ENCODE measurements at regions not wholly inside any gene's neighbourhood (a gene's known extent, or its start where the extent isn't known, plus 50 kb on each side); places are given as distances from the start of the nearest gene placed in this dataset.
"Not testable (repeated sequence)": the region's sequence is repeated elsewhere in the genome, so short reads cannot be mapped to it uniquely, and the experiment has no call there.

- no peak for DNase-seq
Measured at GRCh38 chr9:90514877-90515276, 127.7 kb downstream of the DIRAS2 start.

DNA sequence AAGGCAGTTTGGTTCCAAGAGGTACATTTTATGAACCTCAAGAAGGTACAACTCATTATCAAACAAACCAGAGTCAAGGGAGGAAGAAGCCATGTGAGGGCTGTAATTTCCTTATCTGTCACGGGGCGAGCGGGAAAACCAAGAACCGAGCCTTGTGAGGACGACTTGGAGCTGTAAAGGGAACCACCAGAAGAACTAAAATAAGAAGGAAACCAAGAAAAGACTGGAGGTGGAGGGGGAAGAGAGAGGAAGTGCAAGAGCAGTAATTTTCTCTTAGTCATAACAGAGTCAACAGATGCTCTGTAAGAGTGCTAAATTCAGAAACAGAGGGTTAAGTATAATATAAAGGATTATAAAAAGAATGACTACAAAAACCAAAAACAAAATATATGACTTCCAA is 127.1 kb downstream of the DIRAS2 start:
- no peak for DNase-seq

GRCh38 chr9:90517103-90517502 is 125.5 kb downstream of the DIRAS2 start:
- DNase-seq, result no peak

GRCh38 chr9:90521811-90522570 is 120.6 kb downstream of the DIRAS2 start:
- no peak for DNase-seq

DNA sequence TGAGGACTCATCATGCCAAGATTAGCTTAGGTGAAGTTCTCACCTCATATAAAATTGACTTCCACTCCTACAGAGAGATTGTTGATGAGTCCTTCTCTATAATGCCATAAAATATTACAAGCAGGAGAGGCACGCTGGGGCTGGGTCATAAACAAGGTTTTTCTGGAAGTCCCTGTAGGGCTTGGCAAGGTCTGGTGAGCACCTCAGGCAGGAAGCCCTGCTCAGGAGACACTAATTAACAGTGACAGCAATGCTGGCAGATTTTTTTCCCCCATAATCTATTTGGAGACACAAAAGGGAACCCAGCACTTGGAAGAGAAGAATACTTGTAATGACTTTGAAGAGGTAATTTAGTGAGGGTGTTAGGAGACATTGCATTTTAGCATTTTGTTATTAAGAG is 118.7 kb downstream of the DIRAS2 start:
- no peak for DNase-seq

GRCh38 chr9:90526386-90526785 is 116.2 kb downstream of the DIRAS2 start:
- no peak for DNase-seq

- DNase-seq, result not testable (repeated sequence)
Measured at GRCh38 chr9:90536094-90536493, 106.5 kb downstream of the DIRAS2 start.

- DNase-seq, result no peak
Measured at GRCh38 chr9:90538566-90538965, 104.1 kb downstream of the DIRAS2 start.

GRCh38 chr9:90539286-90539685 is 103.3 kb downstream of the DIRAS2 start:
- DNase-seq, result no peak

GRCh38 chr9:90540734-90541133 is 101.9 kb downstream of the DIRAS2 start:
- DNase-seq, result no peak

DNA sequence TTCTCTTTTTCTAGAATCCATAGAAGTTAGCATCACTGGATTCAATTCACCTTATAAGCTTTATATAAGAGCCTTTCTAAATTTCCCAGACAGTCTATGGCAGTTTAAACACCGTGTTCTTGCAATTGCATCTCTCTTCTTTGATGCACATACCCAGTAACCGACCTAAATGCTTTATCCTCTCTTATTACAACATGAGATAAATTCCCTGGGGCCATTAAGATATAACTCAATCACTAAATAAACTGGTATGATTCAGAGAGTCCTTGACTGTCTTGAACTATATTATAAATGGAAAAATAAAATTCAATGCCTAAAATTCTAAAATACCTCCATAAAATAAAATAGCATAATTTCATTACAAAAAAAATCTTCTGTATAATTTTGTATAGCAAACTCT is 98.1 kb downstream of the DIRAS2 start:
- DNase-seq, result no peak

DNA sequence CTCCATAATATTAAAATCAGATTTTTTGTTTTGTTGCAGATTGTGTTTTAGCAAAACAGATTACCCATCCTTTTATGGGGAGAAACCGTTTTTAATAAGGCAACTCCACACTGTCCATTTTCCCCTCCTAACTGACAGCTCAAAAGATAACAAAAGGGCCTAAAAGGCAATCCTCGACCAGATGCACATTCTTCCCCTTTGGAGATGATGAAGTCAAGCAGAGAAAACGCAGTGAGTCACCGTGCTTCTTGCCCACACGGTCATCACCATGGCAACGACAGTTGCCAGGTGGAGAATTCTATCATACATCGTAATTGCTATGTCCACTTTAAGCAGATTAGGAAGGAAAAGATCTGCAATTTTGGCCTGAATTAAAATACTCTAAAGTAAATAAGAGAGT is 96.4 kb downstream of the DIRAS2 start:
- DNase-seq, result no peak

DNA sequence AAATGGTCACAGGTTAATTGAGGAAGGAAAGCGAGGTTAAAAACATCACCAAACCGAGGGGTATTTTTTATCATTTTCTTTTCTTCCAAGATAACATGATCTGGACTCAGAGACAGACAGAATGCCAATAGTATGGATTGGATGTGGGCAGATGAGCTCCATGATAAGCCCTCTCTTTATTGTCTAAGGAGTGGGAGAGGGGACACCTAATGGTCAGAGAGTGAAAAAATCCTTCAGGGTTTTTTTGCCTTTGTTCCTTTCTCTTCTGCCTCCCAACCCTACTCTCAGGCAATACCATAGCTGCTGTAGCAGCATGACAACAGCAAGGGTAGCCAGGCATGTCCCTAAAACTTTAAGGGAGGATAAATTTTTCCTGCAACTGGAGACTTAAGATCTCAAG is 94.7 kb downstream of the DIRAS2 start:
- no peak for DNase-seq

GRCh38 chr9:90552317-90552716 is 90.3 kb downstream of the DIRAS2 start:
- DNase-seq, result no peak

DNA sequence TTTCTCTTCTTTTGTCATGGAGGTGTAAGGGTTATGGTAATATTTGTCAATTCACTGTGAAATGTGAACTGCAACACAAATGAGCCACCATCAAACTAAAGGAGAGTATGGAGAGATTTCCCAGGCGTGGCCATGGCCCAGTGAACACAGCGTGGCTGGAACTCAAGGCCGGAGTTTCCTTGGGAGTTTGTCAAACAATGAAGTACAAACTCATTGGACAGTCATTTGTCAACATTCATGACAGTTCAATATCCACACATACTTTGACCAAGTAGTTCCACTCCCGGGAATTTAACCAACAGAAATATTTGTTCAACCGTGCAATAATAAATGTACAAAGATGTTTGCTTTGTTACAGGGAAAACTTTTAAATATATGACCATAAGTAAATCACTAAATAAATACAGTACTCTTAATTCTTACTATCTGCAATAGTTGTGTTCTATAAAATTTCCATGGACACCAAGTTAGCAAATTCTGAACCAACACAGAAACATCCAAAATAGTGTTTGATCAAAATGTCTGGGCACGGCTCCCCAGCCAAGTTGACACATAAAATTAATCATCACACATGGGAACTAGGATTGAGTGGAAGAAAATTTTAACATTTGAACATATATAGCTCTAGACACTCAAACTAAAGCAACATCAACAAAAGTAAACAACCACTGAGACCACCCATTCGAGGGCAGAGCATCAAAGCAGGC is 87.1 kb downstream of the DIRAS2 start:
- no peak for DNase-seq

DNA sequence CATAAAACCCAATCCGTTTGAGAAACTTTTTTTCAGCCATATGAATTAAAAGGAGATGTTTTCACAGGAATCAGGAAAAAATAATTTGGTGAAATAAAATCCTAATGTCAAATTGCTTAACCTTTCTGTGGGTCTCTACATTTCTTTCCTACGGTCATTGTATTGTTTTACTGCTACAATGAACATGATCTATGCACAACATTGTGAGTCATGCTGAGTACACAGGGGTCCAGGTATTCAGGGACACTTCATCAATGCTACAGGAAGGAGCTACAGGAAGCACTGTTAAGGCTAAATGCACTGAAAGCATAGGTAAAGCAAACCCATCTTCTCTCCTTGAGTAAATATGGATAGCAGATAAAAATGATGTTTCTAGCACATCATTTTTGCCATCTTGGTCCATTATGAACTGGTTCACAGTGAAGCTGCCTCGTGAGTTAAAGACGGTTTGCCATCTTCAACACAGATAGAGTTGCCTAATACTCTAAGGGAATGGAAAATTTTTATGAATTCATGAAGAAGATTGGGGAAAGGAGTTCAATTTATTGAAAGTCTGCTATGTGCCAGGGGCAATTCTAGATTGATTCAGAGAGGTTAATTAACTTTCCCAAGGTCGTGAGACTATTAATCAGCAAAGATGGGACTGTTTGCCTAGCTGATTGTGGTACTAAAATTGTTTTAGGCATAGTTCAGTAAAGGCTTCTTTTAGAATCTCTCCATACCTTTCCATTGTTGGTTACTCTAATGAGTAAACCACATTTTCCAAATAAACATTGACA is 85.5 kb downstream of the DIRAS2 start:
- no peak for DNase-seq

- DNase-seq, result no peak
Measured at GRCh38 chr9:90559075-90560073, 83.2 kb downstream of the DIRAS2 start.

Data from effector CD4-positive, alpha-beta T cell (primary cell).